Colonic mucosa (tissue), 4 donors: ENCODE measurements at regions not wholly inside any gene's neighbourhood (a gene's known extent, or its start where the extent isn't known, plus 50 kb on each side); places are given as distances from the start of the nearest gene placed in this dataset.
"Not testable (repeated sequence)": the region's sequence is repeated elsewhere in the genome, so short reads cannot be mapped to it uniquely, and the experiment has no call there.

Experiments
- DNase-seq: peaks from one replicate; pipeline ENCODE4 v3.0.0-alpha.2; 2020
- H3K27ac ChIP-seq: fragments of 200-600 bp; one replicate; pipeline ENCODE4 v1.8.0; 2021
- H3K27me3 ChIP-seq: fragments of 200-600 bp; one replicate; pipeline ENCODE4 v1.8.0; 2021
- H3K36me3 ChIP-seq: fragments of 200-600 bp; one replicate; pipeline ENCODE4 v1.8.0; 2021
- H3K4me1 ChIP-seq: fragments of 200-600 bp; one replicate; pipeline ENCODE4 v1.8.0; 2021; ENCODE audit warnings: mild to moderate bottlenecking
- H3K4me3 ChIP-seq: fragments of 200-600 bp; one replicate; pipeline ENCODE4 v1.8.0; 2021
- H3K9ac ChIP-seq, 2 donors: one replicate each; pipeline ENCODE4 v1.7.0; 2013; ENCODE audit warnings: control low read depth in 2 of 2, low read depth in 2 of 2, low read length in 2 of 2
- H3K9me3 ChIP-seq: fragments of 200-600 bp; one replicate; pipeline ENCODE4 v1.8.0; 2021
- intact Hi-C: fragments of 100-400 bp; cut with DNase I; formaldehyde crosslinking; loops from one replicate; pipeline ENCODE4 v1.14.1; 2022
- TF ChIP-seq, protein P1 (sequence below): fragments of 200-600 bp; IDR thresholded peaks from one replicate; pipeline ENCODE4 v1.8.0; 2022; ENCODE audit warnings: antibody characterized with exemption, mild to moderate bottlenecking
- donor health status: healthy.
- donor health status: DM: no; HTN: no; CAD: no.
- donor health status: DM: no; HTN: no; CAD: no.

DNA sequence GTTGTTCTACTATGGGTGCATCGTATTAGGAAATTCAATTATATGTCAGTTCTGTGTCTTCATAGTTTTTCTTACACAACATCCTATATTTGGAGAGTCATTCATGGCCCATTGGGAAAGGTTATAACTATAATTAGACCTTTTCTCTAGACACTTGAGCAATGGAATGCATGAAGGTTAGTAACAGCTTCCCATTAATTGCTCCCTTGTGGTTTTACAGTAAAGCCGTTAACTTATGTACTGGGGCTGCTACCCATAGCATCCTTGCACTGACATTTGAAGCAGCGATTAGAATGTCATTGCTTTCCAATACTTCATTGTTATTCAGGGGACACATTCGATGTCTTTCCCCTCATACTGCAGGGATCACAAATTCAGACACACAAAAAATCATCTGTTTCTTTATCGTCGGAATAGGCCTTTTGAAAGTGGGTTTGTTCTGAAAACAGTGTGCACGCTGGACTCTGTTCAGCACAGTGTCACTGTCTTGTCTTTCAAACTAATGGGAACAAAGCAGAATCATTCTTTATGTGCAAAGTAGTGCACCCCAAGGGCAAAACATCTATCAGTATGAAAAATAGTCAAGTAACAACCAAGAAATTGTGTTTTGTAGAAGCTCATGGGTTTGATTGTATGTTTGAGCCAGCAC is 634.3 kb upstream of the MAP3K7 start:
- H3K4me1 ChIP-seq, result no peaks in the 10 kb centered on the region
- no peak for DNase-seq
- H3K4me3 ChIP-seq, result no peak overlapping the region
- TF ChIP-seq, protein P1, sequence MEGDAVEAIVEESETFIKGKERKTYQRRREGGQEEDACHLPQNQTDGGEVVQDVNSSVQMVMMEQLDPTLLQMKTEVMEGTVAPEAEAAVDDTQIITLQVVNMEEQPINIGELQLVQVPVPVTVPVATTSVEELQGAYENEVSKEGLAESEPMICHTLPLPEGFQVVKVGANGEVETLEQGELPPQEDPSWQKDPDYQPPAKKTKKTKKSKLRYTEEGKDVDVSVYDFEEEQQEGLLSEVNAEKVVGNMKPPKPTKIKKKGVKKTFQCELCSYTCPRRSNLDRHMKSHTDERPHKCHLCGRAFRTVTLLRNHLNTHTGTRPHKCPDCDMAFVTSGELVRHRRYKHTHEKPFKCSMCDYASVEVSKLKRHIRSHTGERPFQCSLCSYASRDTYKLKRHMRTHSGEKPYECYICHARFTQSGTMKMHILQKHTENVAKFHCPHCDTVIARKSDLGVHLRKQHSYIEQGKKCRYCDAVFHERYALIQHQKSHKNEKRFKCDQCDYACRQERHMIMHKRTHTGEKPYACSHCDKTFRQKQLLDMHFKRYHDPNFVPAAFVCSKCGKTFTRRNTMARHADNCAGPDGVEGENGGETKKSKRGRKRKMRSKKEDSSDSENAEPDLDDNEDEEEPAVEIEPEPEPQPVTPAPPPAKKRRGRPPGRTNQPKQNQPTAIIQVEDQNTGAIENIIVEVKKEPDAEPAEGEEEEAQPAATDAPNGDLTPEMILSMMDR, result no peak
- no peaks in the 10 kb centered on the region for H3K9me3 ChIP-seq
- H3K9ac ChIP-seq, result no peak overlapping the region
- intact Hi-C loops, result no loop called here
- no peak overlapping the region for H3K27ac ChIP-seq
- no peaks in the 10 kb centered on the region for H3K36me3 ChIP-seq
- no peaks in the 10 kb centered on the region for H3K27me3 ChIP-seq

DNA sequence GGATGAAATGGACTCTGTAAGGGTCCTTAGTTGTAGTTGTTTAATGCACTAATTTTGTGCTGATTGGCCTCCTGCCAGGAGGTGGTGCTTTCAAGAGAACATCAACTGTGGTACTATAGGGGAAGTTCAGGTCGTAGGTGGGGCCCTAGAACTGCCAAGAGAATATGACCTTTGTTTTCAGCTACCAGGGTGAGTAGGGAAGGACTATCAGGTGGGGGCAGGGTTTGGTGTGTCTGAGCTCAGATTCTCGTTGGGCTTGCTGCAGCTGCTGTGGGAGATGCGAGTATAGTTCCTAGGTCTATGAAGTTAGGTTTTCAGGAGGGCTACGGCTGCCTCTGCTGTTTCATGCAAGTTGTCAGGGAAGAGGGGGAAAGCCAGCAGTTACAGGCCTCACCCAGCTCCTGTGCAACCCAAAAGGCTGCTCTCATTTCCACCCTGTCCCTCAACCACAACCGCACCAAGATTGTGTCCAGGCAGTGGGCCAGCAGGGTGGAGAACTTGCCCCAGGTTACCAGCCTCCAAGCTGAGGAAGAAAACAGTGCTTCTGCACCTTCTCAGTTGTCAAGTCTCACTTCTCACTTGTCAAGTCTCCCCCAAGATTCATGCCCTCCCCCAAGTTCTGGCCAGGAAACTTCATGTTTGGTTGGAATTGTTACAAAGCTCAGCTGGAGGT is 626.5 kb upstream of the MAP3K7 start:
- Histone ChIP-seq H3K27ac (no peak overlapping the region), H3K4me3 (no peak overlapping the region), H3K4me1 (no peaks in the 10 kb centered on the region), H3K27me3 (no peaks in the 10 kb centered on the region), H3K36me3 (no peaks in the 10 kb centered on the region), H3K9ac (no peak overlapping the region), H3K9me3 (no peaks in the 10 kb centered on the region)
- TF ChIP-seq, protein P1, result no peak
- DNase-seq, result no peak
- intact Hi-C loops, result no loop called here

DNA sequence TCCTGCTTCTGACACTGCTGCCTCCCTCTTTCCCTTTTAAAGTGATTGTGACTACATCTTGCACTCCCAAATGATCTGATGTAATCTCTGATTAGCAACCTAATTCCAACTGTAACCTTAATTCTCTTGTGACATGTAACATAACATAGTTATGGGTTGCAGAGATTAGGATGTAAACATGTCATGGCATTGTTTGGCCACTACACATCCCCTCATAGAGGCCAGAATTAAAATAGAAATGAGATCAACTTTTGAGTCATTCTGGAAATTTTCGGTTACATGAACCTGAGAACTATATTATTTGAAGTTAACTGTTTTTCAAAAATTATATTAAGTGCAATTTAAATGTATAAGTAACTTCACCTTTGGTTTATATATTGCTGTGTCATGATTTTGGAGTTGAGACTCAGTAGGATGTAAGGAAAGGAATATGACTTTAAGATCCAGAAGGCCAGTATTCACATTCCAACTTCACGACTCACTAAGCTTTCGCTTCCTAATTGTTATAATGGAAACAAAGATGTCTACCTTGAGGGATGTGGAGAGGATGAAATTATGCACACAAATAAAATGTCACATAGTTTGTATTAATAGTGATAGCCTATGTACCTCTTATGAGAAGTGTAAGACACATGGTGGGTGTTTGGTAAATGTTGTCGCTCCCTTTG is 611.9 kb upstream of the MAP3K7 start:
- TF ChIP-seq, protein P1, result no peak
- intact Hi-C loops, result no loop called here
- no peaks in the 10 kb centered on the region for H3K4me1 ChIP-seq
- H3K27ac ChIP-seq, result no peak overlapping the region
- no peaks in the 10 kb centered on the region for H3K9me3 ChIP-seq
- H3K36me3 ChIP-seq, result no peaks in the 10 kb centered on the region
- no peak overlapping the region for H3K4me3 ChIP-seq
- no peak overlapping the region for H3K9ac ChIP-seq
- DNase-seq, result no peak
- H3K27me3 ChIP-seq, result no peaks in the 10 kb centered on the region

DNA sequence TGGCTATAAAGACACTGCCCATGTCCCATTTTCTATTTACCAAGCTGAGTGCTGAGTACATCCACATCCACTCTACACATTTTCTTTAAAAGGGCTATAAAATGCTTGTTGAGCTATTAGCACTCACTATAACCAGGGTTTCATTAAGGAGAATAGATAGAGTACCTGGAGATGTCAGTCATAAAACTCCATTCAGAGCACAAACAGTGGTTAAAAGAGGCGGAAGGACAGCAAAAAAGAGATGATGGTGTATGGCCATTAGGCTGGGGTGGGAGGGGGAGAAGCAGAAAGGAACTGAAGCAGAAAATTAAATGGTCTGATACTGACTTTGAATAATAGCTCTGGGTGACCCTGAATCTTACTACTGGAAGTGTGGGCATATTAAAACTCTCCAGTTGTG is 609.9 kb upstream of the MAP3K7 start:
- intact Hi-C loops, result no loop called here
- Histone ChIP-seq H3K27ac (no peak overlapping the region), H3K27me3 (no peaks in the 10 kb centered on the region), H3K36me3 (no peaks in the 10 kb centered on the region), H3K4me3 (no peak overlapping the region), H3K9ac (no peak overlapping the region), H3K4me1 (no peaks in the 10 kb centered on the region), H3K9me3 (no peaks in the 10 kb centered on the region)
- no peak for DNase-seq
- TF ChIP-seq, protein P1, result no peak

DNA sequence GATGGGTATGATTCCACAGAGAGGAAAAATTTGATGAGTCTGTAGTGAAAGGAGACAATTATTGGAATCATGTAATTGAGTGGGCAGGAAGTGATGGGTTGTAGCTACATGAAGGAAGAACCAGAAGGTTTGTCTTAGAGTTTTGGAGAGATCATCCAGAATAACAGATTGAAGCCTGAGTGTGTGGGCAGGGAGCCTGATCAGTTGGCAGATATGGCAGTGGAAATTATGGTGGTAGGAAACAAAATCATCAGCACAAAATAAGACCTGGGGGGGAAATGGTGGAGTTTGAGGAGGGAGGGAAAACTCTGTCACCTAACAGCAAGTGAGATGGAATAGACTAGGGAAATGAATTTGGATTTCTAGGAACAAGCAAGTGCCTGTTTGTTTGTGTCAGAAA is 606.6 kb upstream of the MAP3K7 start:
- TF ChIP-seq, protein P1, result no peak
- Histone ChIP-seq H3K36me3 (no peaks in the 10 kb centered on the region), H3K4me3 (no peak overlapping the region), H3K4me1 (no peaks in the 10 kb centered on the region), H3K9ac (no peak overlapping the region), H3K9me3 (no peaks in the 10 kb centered on the region), H3K27me3 (no peaks in the 10 kb centered on the region), H3K27ac (no peak overlapping the region)
- intact Hi-C loops, result no loop called here
- DNase-seq, result no peak

DNA sequence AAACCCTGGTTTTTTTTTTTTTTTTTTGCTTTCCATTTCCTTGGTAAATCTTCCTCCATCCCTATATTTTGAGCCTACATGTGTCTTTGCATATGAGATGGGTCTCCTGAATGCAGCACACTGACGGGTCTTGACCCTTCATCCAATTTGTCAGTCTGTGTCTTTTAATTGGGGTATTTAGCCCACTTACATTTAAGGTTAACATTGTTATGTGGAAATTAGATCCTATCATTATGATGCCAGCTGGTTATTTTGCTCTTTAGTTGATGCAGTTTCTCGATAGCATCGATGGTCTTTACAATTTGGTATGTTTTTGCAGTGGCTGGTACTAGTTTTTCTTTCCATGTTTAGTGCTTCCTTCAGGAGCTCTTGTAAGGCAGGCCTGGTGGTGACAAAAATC is 603.2 kb upstream of the MAP3K7 start:
- H3K36me3 ChIP-seq, H3K27me3 ChIP-seq, DNase-seq, intact Hi-C loops, H3K4me3 ChIP-seq, H3K4me1 ChIP-seq, H3K9me3 ChIP-seq, H3K9ac ChIP-seq, H3K27ac ChIP-seq: not testable (repeated sequence)
